ENCODE measurements at regions not wholly inside any gene's neighbourhood (a gene's known extent, or its start where the extent isn't known, plus 50 kb on each side); places are given as distances from the start of the nearest gene placed in this dataset.

GRCh38 chr18:41009926-41010325, 945.1 kb upstream of the PIK3C3 start:
- H3F3A ChIP-seq (ENCODE audit: insufficient read depth, low read length) = no peaks in the 10 kb centered on the region
- H4K20me1 ChIP-seq (ENCODE audit: insufficient read depth, low read length) = no peaks in the 10 kb centered on the region
- H2AFZ ChIP-seq (ENCODE audit: low read length) = no peak overlapping the region
- H3K27me3 ChIP-seq (ENCODE audit: insufficient read depth, low read length) = no peaks in the 10 kb centered on the region
- H3K4me1 ChIP-seq (ENCODE audit: insufficient read depth, low read length, severe bottlenecking) = no peaks in the 10 kb centered on the region
- no peak for TF ChIP-seq EZH2 (IDR thresholded peaks at IDR 0.05; ENCODE audit: borderline replicate concordance, low read length)
- TF ChIP-seq, protein P1, sequence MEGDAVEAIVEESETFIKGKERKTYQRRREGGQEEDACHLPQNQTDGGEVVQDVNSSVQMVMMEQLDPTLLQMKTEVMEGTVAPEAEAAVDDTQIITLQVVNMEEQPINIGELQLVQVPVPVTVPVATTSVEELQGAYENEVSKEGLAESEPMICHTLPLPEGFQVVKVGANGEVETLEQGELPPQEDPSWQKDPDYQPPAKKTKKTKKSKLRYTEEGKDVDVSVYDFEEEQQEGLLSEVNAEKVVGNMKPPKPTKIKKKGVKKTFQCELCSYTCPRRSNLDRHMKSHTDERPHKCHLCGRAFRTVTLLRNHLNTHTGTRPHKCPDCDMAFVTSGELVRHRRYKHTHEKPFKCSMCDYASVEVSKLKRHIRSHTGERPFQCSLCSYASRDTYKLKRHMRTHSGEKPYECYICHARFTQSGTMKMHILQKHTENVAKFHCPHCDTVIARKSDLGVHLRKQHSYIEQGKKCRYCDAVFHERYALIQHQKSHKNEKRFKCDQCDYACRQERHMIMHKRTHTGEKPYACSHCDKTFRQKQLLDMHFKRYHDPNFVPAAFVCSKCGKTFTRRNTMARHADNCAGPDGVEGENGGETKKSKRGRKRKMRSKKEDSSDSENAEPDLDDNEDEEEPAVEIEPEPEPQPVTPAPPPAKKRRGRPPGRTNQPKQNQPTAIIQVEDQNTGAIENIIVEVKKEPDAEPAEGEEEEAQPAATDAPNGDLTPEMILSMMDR (IDR thresholded peaks at IDR 0.05; ENCODE audit: low read length) = no peak
- H3K27ac ChIP-seq (ENCODE audit: low read depth, low read length, poor library complexity, severe bottlenecking) = no peak overlapping the region
- no peaks in the 10 kb centered on the region for H3K36me3 ChIP-seq (ENCODE audit: insufficient read depth, low read length)
- no peak overlapping the region for H3K9ac ChIP-seq (ENCODE audit: low read length)
- H3K9me2 ChIP-seq (ENCODE audit: low read depth, low read length) = no peaks in the 10 kb centered on the region
- H3K79me2 ChIP-seq (ENCODE audit: insufficient read depth, low read length) = no peaks in the 10 kb centered on the region
- H3K4me3 ChIP-seq (ENCODE audit: low read depth, low read length, poor library complexity, severe bottlenecking) = no peak overlapping the region
- no peak overlapping the region for H3K4me2 ChIP-seq (ENCODE audit: low read length)
- H3K9me3 ChIP-seq (ENCODE audit: low read length) = no peaks in the 10 kb centered on the region

DNA sequence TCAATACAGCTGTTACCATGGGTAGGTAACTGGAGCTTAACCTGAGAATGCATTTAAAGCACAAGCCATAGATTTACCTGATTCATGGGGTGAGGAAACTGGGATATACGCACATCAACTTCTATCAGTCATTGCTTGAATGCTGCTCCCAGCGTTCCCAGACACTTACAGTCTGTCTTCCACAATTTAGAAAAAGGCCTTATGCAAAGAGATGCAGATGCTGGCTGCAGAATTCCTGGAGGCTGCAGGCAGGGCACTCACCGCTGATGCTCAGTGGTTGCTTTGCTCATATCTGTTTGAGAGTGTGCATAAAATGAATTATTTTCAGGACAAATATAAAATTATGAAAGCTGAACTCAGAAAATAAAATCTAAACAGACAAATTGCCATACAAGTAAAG, 950.7 kb upstream of the PIK3C3 start:
- Histone ChIP-seq H3K9me2 (ENCODE audit: low read depth, low read length) (no peaks in the 10 kb centered on the region), H2AFZ (ENCODE audit: low read length) (no peak overlapping the region), H3K36me3 (ENCODE audit: insufficient read depth, low read length) (no peaks in the 10 kb centered on the region), H4K20me1 (ENCODE audit: insufficient read depth, low read length) (no peaks in the 10 kb centered on the region), H3K4me2 (ENCODE audit: low read length) (no peak overlapping the region), H3K4me3 (ENCODE audit: low read depth, low read length, poor library complexity, severe bottlenecking) (no peak overlapping the region), H3K79me2 (ENCODE audit: insufficient read depth, low read length) (no peaks in the 10 kb centered on the region), H3K27me3 (ENCODE audit: insufficient read depth, low read length) (no peaks in the 10 kb centered on the region), H3F3A (ENCODE audit: insufficient read depth, low read length) (no peaks in the 10 kb centered on the region), H3K9me3 (ENCODE audit: low read length) (no peaks in the 10 kb centered on the region), H3K27ac (ENCODE audit: low read depth, low read length, poor library complexity, severe bottlenecking) (no peak overlapping the region), H3K4me1 (ENCODE audit: insufficient read depth, low read length, severe bottlenecking) (no peaks in the 10 kb centered on the region), H3K9ac (ENCODE audit: low read length) (no peak overlapping the region)
- TF ChIP-seq, protein P1 (IDR thresholded peaks at IDR 0.05; ENCODE audit: low read length) = no peak
- TF ChIP-seq EZH2 (IDR thresholded peaks at IDR 0.05; ENCODE audit: borderline replicate concordance, low read length) = no peak

DNA sequence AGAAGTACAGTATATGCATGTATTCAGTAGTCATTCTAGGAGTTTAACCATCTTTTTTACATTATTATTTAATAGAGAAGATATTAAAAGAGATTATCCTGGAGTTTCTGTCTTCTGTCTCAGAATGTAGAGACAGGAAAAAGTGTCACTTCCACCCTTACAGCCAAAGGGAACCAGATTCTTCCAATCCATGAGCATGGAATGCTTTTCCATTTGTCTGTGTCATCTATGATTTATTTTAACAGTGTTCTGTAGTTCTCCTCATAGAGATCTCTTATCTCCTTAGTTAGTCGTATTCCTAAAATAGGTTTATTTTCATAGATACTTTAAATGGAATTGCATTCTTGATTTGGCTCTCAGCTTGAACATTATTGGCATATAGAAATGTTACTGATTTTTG, 959.5 kb upstream of the PIK3C3 start:
- no peaks in the 10 kb centered on the region for H3K36me3 ChIP-seq (ENCODE audit: insufficient read depth, low read length)
- H3K9ac ChIP-seq (ENCODE audit: low read length) = no peak overlapping the region
- H3K27ac ChIP-seq (ENCODE audit: low read depth, low read length, poor library complexity, severe bottlenecking) = no peak overlapping the region
- no peaks in the 10 kb centered on the region for H3K27me3 ChIP-seq (ENCODE audit: insufficient read depth, low read length)
- H3K79me2 ChIP-seq (ENCODE audit: insufficient read depth, low read length) = no peaks in the 10 kb centered on the region
- no peaks in the 10 kb centered on the region for H3K9me2 ChIP-seq (ENCODE audit: low read depth, low read length)
- no peaks in the 10 kb centered on the region for H3F3A ChIP-seq (ENCODE audit: insufficient read depth, low read length)
- no peak overlapping the region for H2AFZ ChIP-seq (ENCODE audit: low read length)
- no peaks in the 10 kb centered on the region for H3K4me1 ChIP-seq (ENCODE audit: insufficient read depth, low read length, severe bottlenecking)
- H4K20me1 ChIP-seq (ENCODE audit: insufficient read depth, low read length) = no peaks in the 10 kb centered on the region
- no peaks in the 10 kb centered on the region for H3K9me3 ChIP-seq (ENCODE audit: low read length)
- H3K4me2 ChIP-seq (ENCODE audit: low read length) = no peak overlapping the region
- TF ChIP-seq, protein P1 (IDR thresholded peaks at IDR 0.05; ENCODE audit: low read length) = no peak
- no peak for TF ChIP-seq EZH2 (IDR thresholded peaks at IDR 0.05; ENCODE audit: borderline replicate concordance, low read length)
- no peak overlapping the region for H3K4me3 ChIP-seq (ENCODE audit: low read depth, low read length, poor library complexity, severe bottlenecking)
